SK-N-SH (cell line): ENCODE measurements at regions not wholly inside any gene's neighbourhood (a gene's known extent, or its start where the extent isn't known, plus 50 kb on each side); places are given as distances from the start of the nearest gene placed in this dataset.

ENCODE experiments used
- EZH2phosphoT487 ChIP-seq: fragments of 200-600 bp; sonication (generic); IDR thresholded peaks from 2 replicates; pipeline ENCODE4 v1.6.1; 2017; ENCODE audit warnings: low read depth, mixed run types, mild to moderate bottlenecking, antibody characterized with exemption, moderate library complexity, borderline replicate concordance
- GABPA ChIP-seq: IDR thresholded peaks from 2 replicates; pipeline ENCODE4 v1.4.0; 2012; ENCODE audit warnings: low read depth, mild to moderate bottlenecking
- GATA2 ChIP-seq: sonication (generic); formaldehyde crosslinking; IDR thresholded peaks from 2 replicates; pipeline ENCODE4 v1.5.0; 2020; ENCODE audit warnings: mild to moderate bottlenecking, missing genetic modification reagents
- NFIC ChIP-seq: IDR thresholded peaks from 2 replicates; pipeline ENCODE4 v1.4.0; 2012; ENCODE audit warnings: borderline replicate concordance
- POLR2AphosphoS5 ChIP-seq: IDR thresholded peaks from 2 replicates; pipeline ENCODE4 v1.6.1; 2012; ENCODE audit warnings: low read depth, low read length
- RCOR1 ChIP-seq: fragments of 150-350 bp; IDR thresholded peaks from 2 replicates; pipeline ENCODE4 v1.6.1; 2017; ENCODE audit warnings: antibody characterized with exemption, low read length
- RFX5 ChIP-seq: IDR thresholded peaks from 2 replicates; pipeline ENCODE4 v1.6.1; 2012; ENCODE audit warnings: mild to moderate bottlenecking, improper control_type of control experiment, low read length
- TEAD4 ChIP-seq: IDR thresholded peaks from 2 replicates; pipeline ENCODE4 v1.4.0; 2012; ENCODE audit warnings: mild to moderate bottlenecking, borderline replicate concordance; ENCODE audit not compliant: insufficient read depth
- TF ChIP-seq, protein P1 (sequence below): IDR thresholded peaks from 2 replicates; pipeline ENCODE4 v1.4.0; 2012; ENCODE audit warnings: low read depth, borderline replicate concordance
- TF ChIP-seq, protein P2 (sequence below): fragments of 200-600 bp; sonication (generic); IDR thresholded peaks from 2 replicates; pipeline ENCODE4 v1.6.1; 2017; ENCODE audit warnings: antibody characterized with exemption, mild to moderate bottlenecking, moderate library complexity
- TF ChIP-seq, protein P3 (sequence below): fragments of 150-350 bp; IDR thresholded peaks from 2 replicates; pipeline ENCODE4 v1.6.1; 2017; ENCODE audit warnings: antibody characterized with exemption, low read length, low read depth, borderline replicate concordance
- TF ChIP-seq, protein P4 (sequence below): IDR thresholded peaks from 2 replicates; pipeline ENCODE4 v1.6.1; 2012; ENCODE audit warnings: mild to moderate bottlenecking, low read depth, low read length, moderate library complexity

DNA sequence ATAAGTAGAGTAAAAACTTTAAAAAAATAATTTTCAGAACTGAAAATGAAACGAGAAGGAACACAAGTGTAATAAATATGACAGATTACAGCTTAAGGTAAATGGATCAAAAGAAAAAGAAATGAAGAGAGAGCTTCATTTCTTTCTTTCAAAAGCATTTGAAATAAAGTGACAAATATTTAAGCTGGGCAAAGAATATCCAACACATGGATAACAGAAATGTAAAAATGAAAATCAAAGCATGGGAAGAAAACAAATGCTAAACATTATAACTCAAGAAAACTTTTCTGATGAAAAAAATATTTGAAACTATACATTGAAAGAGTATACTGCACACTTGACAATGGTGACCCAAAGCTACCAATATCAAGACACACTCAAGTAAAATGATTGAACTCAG lies 143.6 kb upstream of the IRX5 start:
- TF ChIP-seq GABPA (no peak), TEAD4 (no peak), POLR2AphosphoS5 (no peak), GATA2 (CRISPR knock-in tag) (no peak), EZH2phosphoT487 (no peak), NFIC (no peak), RCOR1 (no peak), RFX5 (no peak)
- TF ChIP-seq, protein P1, sequence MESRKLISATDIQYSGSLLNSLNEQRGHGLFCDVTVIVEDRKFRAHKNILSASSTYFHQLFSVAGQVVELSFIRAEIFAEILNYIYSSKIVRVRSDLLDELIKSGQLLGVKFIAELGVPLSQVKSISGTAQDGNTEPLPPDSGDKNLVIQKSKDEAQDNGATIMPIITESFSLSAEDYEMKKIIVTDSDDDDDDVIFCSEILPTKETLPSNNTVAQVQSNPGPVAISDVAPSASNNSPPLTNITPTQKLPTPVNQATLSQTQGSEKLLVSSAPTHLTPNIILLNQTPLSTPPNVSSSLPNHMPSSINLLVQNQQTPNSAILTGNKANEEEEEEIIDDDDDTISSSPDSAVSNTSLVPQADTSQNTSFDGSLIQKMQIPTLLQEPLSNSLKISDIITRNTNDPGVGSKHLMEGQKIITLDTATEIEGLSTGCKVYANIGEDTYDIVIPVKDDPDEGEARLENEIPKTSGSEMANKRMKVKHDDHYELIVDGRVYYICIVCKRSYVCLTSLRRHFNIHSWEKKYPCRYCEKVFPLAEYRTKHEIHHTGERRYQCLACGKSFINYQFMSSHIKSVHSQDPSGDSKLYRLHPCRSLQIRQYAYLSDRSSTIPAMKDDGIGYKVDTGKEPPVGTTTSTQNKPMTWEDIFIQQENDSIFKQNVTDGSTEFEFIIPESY = no peak
- TF ChIP-seq, protein P2, sequence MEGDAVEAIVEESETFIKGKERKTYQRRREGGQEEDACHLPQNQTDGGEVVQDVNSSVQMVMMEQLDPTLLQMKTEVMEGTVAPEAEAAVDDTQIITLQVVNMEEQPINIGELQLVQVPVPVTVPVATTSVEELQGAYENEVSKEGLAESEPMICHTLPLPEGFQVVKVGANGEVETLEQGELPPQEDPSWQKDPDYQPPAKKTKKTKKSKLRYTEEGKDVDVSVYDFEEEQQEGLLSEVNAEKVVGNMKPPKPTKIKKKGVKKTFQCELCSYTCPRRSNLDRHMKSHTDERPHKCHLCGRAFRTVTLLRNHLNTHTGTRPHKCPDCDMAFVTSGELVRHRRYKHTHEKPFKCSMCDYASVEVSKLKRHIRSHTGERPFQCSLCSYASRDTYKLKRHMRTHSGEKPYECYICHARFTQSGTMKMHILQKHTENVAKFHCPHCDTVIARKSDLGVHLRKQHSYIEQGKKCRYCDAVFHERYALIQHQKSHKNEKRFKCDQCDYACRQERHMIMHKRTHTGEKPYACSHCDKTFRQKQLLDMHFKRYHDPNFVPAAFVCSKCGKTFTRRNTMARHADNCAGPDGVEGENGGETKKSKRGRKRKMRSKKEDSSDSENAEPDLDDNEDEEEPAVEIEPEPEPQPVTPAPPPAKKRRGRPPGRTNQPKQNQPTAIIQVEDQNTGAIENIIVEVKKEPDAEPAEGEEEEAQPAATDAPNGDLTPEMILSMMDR = no peak
- TF ChIP-seq, protein P3, sequence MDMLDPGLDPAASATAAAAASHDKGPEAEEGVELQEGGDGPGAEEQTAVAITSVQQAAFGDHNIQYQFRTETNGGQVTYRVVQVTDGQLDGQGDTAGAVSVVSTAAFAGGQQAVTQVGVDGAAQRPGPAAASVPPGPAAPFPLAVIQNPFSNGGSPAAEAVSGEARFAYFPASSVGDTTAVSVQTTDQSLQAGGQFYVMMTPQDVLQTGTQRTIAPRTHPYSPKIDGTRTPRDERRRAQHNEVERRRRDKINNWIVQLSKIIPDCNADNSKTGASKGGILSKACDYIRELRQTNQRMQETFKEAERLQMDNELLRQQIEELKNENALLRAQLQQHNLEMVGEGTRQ = no peak
- TF ChIP-seq, protein P4, sequence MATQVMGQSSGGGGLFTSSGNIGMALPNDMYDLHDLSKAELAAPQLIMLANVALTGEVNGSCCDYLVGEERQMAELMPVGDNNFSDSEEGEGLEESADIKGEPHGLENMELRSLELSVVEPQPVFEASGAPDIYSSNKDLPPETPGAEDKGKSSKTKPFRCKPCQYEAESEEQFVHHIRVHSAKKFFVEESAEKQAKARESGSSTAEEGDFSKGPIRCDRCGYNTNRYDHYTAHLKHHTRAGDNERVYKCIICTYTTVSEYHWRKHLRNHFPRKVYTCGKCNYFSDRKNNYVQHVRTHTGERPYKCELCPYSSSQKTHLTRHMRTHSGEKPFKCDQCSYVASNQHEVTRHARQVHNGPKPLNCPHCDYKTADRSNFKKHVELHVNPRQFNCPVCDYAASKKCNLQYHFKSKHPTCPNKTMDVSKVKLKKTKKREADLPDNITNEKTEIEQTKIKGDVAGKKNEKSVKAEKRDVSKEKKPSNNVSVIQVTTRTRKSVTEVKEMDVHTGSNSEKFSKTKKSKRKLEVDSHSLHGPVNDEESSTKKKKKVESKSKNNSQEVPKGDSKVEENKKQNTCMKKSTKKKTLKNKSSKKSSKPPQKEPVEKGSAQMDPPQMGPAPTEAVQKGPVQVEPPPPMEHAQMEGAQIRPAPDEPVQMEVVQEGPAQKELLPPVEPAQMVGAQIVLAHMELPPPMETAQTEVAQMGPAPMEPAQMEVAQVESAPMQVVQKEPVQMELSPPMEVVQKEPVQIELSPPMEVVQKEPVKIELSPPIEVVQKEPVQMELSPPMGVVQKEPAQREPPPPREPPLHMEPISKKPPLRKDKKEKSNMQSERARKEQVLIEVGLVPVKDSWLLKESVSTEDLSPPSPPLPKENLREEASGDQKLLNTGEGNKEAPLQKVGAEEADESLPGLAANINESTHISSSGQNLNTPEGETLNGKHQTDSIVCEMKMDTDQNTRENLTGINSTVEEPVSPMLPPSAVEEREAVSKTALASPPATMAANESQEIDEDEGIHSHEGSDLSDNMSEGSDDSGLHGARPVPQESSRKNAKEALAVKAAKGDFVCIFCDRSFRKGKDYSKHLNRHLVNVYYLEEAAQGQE = no peak
